Loucy (cell line): ENCODE measurements at regions not wholly inside any gene's neighbourhood (a gene's known extent, or its start where the extent isn't known, plus 50 kb on each side); places are given as distances from the start of the nearest gene placed in this dataset.

Source experiments
- H2AFZ ChIP-seq: fragments of 200-600 bp; sonication (generic); 2 replicates; pipeline ENCODE4 v1.6.0; 2016; ENCODE audit warnings: antibody characterized with exemption, mild to moderate bottlenecking, low read length, moderate library complexity
- H3F3A ChIP-seq: fragments of 200-600 bp; 2 replicates; pipeline ENCODE4 v1.6.0; 2016; ENCODE audit warnings: antibody characterized with exemption, low read depth, mild to moderate bottlenecking
- H3K27me3 ChIP-seq: fragments of 200-600 bp; sonication (generic); 2 replicates; pipeline ENCODE4 v1.6.1; 2014; ENCODE audit warnings: low read length, mild to moderate bottlenecking; ENCODE audit not compliant: insufficient read depth, poor library complexity, severe bottlenecking
- H3K36me3 ChIP-seq: fragments of 200-600 bp; sonication (generic); 2 replicates; pipeline ENCODE4 v1.6.1; 2016; ENCODE audit warnings: low read length; ENCODE audit not compliant: insufficient read depth
- H3K4me1 ChIP-seq: fragments of 200-600 bp; sonication (generic); 2 replicates; pipeline ENCODE4 v1.5.1; 2014; ENCODE audit warnings: low read length, mild to moderate bottlenecking; ENCODE audit not compliant: insufficient read depth, poor library complexity, severe bottlenecking
- H3K4me2 ChIP-seq: fragments of 200-600 bp; sonication (generic); 2 replicates; pipeline ENCODE4 v1.6.0; 2014; ENCODE audit warnings: antibody characterized with exemption, low read length, low read depth, mild to moderate bottlenecking; ENCODE audit not compliant: poor library complexity, severe bottlenecking
- H3K4me3 ChIP-seq: fragments of 200-600 bp; sonication (generic); 2 replicates; pipeline ENCODE4 v1.5.1; 2014; ENCODE audit warnings: low read length, mild to moderate bottlenecking, mixed read lengths; ENCODE audit not compliant: poor library complexity, severe bottlenecking
- H3K79me2 ChIP-seq: fragments of 200-600 bp; sonication (generic); 2 replicates; pipeline ENCODE4 v1.6.1; 2014; ENCODE audit warnings: low read length; ENCODE audit not compliant: insufficient read depth
- H3K9ac ChIP-seq: fragments of 200-600 bp; sonication (generic); 2 replicates; pipeline ENCODE4 v1.6.0; 2014; ENCODE audit warnings: mild to moderate bottlenecking, low read depth, low read length, moderate library complexity; ENCODE audit not compliant: poor library complexity, severe bottlenecking
- H3K9me2 ChIP-seq: fragments of 200-600 bp; sonication (generic); replicated peaks from 2 replicates; pipeline ENCODE4 v1.6.1; 2016; ENCODE audit warnings: low read depth, low read length, mixed read lengths
- H3K9me3 ChIP-seq: fragments of 200-600 bp; sonication (generic); 2 replicates; pipeline ENCODE4 v1.6.1; 2014; ENCODE audit warnings: mild to moderate bottlenecking, antibody characterized with exemption, low read length, low read depth; ENCODE audit not compliant: insufficient read depth
- H4K20me1 ChIP-seq: fragments of 200-600 bp; sonication (generic); 2 replicates; pipeline ENCODE4 v1.6.0; 2014; ENCODE audit warnings: antibody characterized with exemption, low read length, mild to moderate bottlenecking; ENCODE audit not compliant: insufficient read depth, poor library complexity, severe bottlenecking
- CTCF ChIP-seq: fragments of 200-600 bp; sonication (generic); conservative IDR thresholded peaks from 2 replicates; pipeline ENCODE4 v1.5.1; 2014; ENCODE audit warnings: mild to moderate bottlenecking, antibody characterized with exemption, low read length
- EZH2phosphoT487 ChIP-seq: fragments of 200-600 bp; IDR thresholded peaks from 2 replicates; pipeline ENCODE4 v1.6.1; 2018; ENCODE audit warnings: antibody characterized with exemption, mild to moderate bottlenecking, moderate library complexity, borderline replicate concordance

- no peaks in the 10 kb centered on the region for H3K79me2 ChIP-seq
- no peaks in the 10 kb centered on the region for H3K9me2 ChIP-seq
- TF ChIP-seq EZH2phosphoT487 (no peak), CTCF (no peak)
- no peak overlapping the region for H2AFZ ChIP-seq
- no peaks in the 10 kb centered on the region for H3K36me3 ChIP-seq
- H3K4me2 ChIP-seq: no peak overlapping the region
- no peak overlapping the region for H3K4me3 ChIP-seq
- H3K9ac ChIP-seq: no peak overlapping the region
- H3F3A ChIP-seq: no peaks in the 10 kb centered on the region
- H3K9me3 ChIP-seq: no peaks in the 10 kb centered on the region
- no peaks in the 10 kb centered on the region for H3K27me3 ChIP-seq
- no peaks in the 10 kb centered on the region for H3K4me1 ChIP-seq
- H4K20me1 ChIP-seq: no peaks in the 10 kb centered on the region
These were observed 122.6 kb upstream of the ID4 start for GRCh38 chr6:19714434-19715166.

GRCh38 chr6:19715167-19715551 lies 122.0 kb upstream of the ID4 start:
- no peaks in the 10 kb centered on the region for H4K20me1 ChIP-seq
- no peak overlapping the region for H3K9ac ChIP-seq
- no peaks in the 10 kb centered on the region for H3K9me3 ChIP-seq
- no peaks in the 10 kb centered on the region for H3K4me1 ChIP-seq
- no peaks in the 10 kb centered on the region for H3K79me2 ChIP-seq
- TF ChIP-seq CTCF (no peak), EZH2phosphoT487 (no peak)
- H3K36me3 ChIP-seq: no peaks in the 10 kb centered on the region
- H3K9me2 ChIP-seq: no peaks in the 10 kb centered on the region
- no peak overlapping the region for H3K4me2 ChIP-seq
- no peaks in the 10 kb centered on the region for H3F3A ChIP-seq
- H3K27me3 ChIP-seq: no peaks in the 10 kb centered on the region
- H2AFZ ChIP-seq: no peak overlapping the region
- H3K4me3 ChIP-seq: no peak overlapping the region

- Histone ChIP-seq H3K9me2 (no peaks in the 10 kb centered on the region), H2AFZ (no peak overlapping the region), H4K20me1 (no peaks in the 10 kb centered on the region), H3K4me2 (no peak overlapping the region), H3K79me2 (no peaks in the 10 kb centered on the region), H3K27me3 (no peaks in the 10 kb centered on the region), H3K4me3 (no peak overlapping the region), H3K36me3 (no peaks in the 10 kb centered on the region), H3K9ac (no peak overlapping the region), H3F3A (no peaks in the 10 kb centered on the region), H3K4me1 (no peaks in the 10 kb centered on the region), H3K9me3 (no peaks in the 10 kb centered on the region)
- no peak for TF ChIP-seq CTCF
- TF ChIP-seq EZH2phosphoT487: no peak
These were observed 117.5 kb upstream of the ID4 start for GRCh38 chr6:19719691-19720128.
